H9 (cell line): ENCODE measurements at regions not wholly inside any gene's neighbourhood (a gene's known extent, or its start where the extent isn't known, plus 50 kb on each side); places are given as distances from the start of the nearest gene placed in this dataset.

Experiments
- DNase-seq: peaks from one replicate; pipeline ENCODE4 v3.0.0-alpha.2; 2017
- H2AFZ ChIP-seq: one replicate; pipeline ENCODE4 v1.6.1; 2013; ENCODE audit warnings: mild to moderate bottlenecking, low read length, control low read depth, moderate library complexity
- H2AK5ac ChIP-seq: 2 replicates; pipeline ENCODE4 v1.6.1; 2013; ENCODE audit warnings: low read length, control low read depth, mixed read lengths; ENCODE audit not compliant: insufficient read length
- H2BK120ac ChIP-seq: one replicate; pipeline ENCODE4 v1.6.1; 2013; ENCODE audit warnings: low read depth, mild to moderate bottlenecking, low read length, control low read depth, inconsistent platforms; ENCODE audit not compliant: poor library complexity, severe bottlenecking
- H2BK12ac ChIP-seq: 2 replicates; pipeline ENCODE4 v1.6.1; 2013; ENCODE audit warnings: low read length, control low read depth, mixed read lengths, low read depth; ENCODE audit not compliant: insufficient read length
- H2BK15ac ChIP-seq: 2 replicates; pipeline ENCODE4 v1.6.1; 2013; ENCODE audit warnings: low read depth, low read length, control low read depth
- H2BK20ac ChIP-seq: one replicate; pipeline ENCODE4 v1.6.1; 2013; ENCODE audit warnings: low read depth, mild to moderate bottlenecking, low read length, control low read depth, inconsistent platforms; ENCODE audit not compliant: poor library complexity, severe bottlenecking
- H2BK5ac ChIP-seq: 2 replicates; pipeline ENCODE4 v1.6.1; 2013; ENCODE audit warnings: low read length, control low read depth, mixed read lengths; ENCODE audit not compliant: insufficient read length
- H3K14ac ChIP-seq: 2 replicates; pipeline ENCODE4 v1.6.1; 2013; ENCODE audit warnings: low read length, control low read depth; ENCODE audit not compliant: insufficient read depth
- H3K18ac ChIP-seq: 2 replicates; pipeline ENCODE4 v1.6.1; 2013; ENCODE audit warnings: low read depth, mild to moderate bottlenecking, mixed read lengths, low read length, control low read depth; ENCODE audit not compliant: insufficient read length
- H3K23ac ChIP-seq: 2 replicates; pipeline ENCODE4 v1.6.1; 2013; ENCODE audit warnings: low read length, control low read depth, mixed read lengths, low read depth; ENCODE audit not compliant: insufficient read length
- H3K23me2 ChIP-seq: 2 replicates; pipeline ENCODE4 v1.6.1; 2013; ENCODE audit warnings: low read depth, mild to moderate bottlenecking, mixed read lengths, low read length, control low read depth; ENCODE audit not compliant: insufficient read length, poor library complexity, severe bottlenecking
- H3K27ac ChIP-seq: 2 replicates; pipeline ENCODE4 v1.5.1; 2013; ENCODE audit warnings: low read length, control low read depth, mixed read lengths, low read depth; ENCODE audit not compliant: insufficient read length
- H3K27me3 ChIP-seq: 2 replicates; pipeline ENCODE4 v1.6.1; 2013; ENCODE audit warnings: low read length, control low read depth, inconsistent platforms; ENCODE audit not compliant: insufficient read depth
- H3K4ac ChIP-seq: 2 replicates; pipeline ENCODE4 v1.6.1; 2013; ENCODE audit warnings: low read depth, mild to moderate bottlenecking, control low read depth, inconsistent platforms, low read length, moderate library complexity
- H3K4me1 ChIP-seq: 2 replicates; pipeline ENCODE4 v1.6.1; 2013; ENCODE audit warnings: low read length, control low read depth, inconsistent platforms; ENCODE audit not compliant: insufficient read depth
- H3K4me2 ChIP-seq: 2 replicates; pipeline ENCODE4 v1.6.1; 2013; ENCODE audit warnings: low read length, control low read depth, mixed read lengths; ENCODE audit not compliant: insufficient read length, insufficient read depth
- H3K56ac ChIP-seq: 2 replicates; pipeline ENCODE4 v1.6.1; 2013; ENCODE audit warnings: low read depth, mild to moderate bottlenecking, mixed read lengths, low read length, control low read depth; ENCODE audit not compliant: insufficient read length
- H3K79me1 ChIP-seq: 2 replicates; pipeline ENCODE4 v1.6.1; 2013; ENCODE audit warnings: low read depth, mild to moderate bottlenecking, moderate library complexity, low read length, control low read depth, inconsistent platforms; ENCODE audit not compliant: insufficient read depth, poor library complexity, severe bottlenecking
- H3K79me2 ChIP-seq: 2 replicates; pipeline ENCODE4 v1.6.1; 2013; ENCODE audit warnings: low read length, control low read depth, inconsistent platforms; ENCODE audit not compliant: insufficient read depth
- H3K9ac ChIP-seq: 2 replicates; pipeline ENCODE4 v1.6.1; 2013; ENCODE audit warnings: low read length, control low read depth, mixed read lengths; ENCODE audit not compliant: insufficient read length; ENCODE audit errors: extremely low read depth
- H3K9me3 ChIP-seq: one replicate; pipeline ENCODE4 v1.6.1; 2013; ENCODE audit warnings: low read depth, low read length, inconsistent platforms; ENCODE audit not compliant: control insufficient read depth
- H3T11ph ChIP-seq: one replicate; pipeline ENCODE4 v1.6.1; 2013; ENCODE audit warnings: mild to moderate bottlenecking, low read length, control low read depth, inconsistent platforms
- H4K20me1 ChIP-seq: one replicate; pipeline ENCODE4 v1.6.1; 2013; ENCODE audit not compliant: control insufficient read depth, insufficient read length, insufficient read depth
- H4K5ac ChIP-seq: 2 replicates; pipeline ENCODE4 v1.6.1; 2013; ENCODE audit warnings: low read depth, mild to moderate bottlenecking, mixed read lengths, low read length, control low read depth; ENCODE audit not compliant: insufficient read length
- H4K8ac ChIP-seq: replicated peaks from 2 replicates; pipeline ENCODE4 v1.6.1; 2013; ENCODE audit warnings: low read length, control low read depth, mixed read lengths, low read depth; ENCODE audit not compliant: insufficient read length
- H4K91ac ChIP-seq: 2 replicates; pipeline ENCODE4 v1.6.1; 2013; ENCODE audit warnings: low read depth, mild to moderate bottlenecking, moderate library complexity, mixed read lengths, low read length, control low read depth; ENCODE audit not compliant: insufficient read length
- H3K27ac Mint-ChIP-seq, 3 experiments: 2 replicates in 2 of 3; 3 replicates in 1 of 3; pipeline ENCODE4 v1.8.0; 2020 to 2021; ENCODE audit warnings: mixed read lengths in 3 of 3, mild to moderate bottlenecking in 1 of 3, moderate library complexity in 1 of 3
- H3K27me3 Mint-ChIP-seq: 2 replicates; pipeline ENCODE4 v1.8.0; 2021; ENCODE audit warnings: low read depth, mild to moderate bottlenecking, moderate library complexity, mixed read lengths
- H3K36me3 Mint-ChIP-seq, 3 experiments: 2 replicates in 2 of 3; 3 replicates in 1 of 3; pipeline ENCODE4 v1.8.0; 2020 to 2021; ENCODE audit warnings: low read depth in 3 of 3, mixed read lengths in 3 of 3; ENCODE audit not compliant: insufficient read depth in 1 of 3
- H3K4me1 Mint-ChIP-seq, 2 experiments: 2 replicates each; pipeline ENCODE4 v1.8.0; 2020; ENCODE audit warnings: mixed read lengths in 2 of 2
- H3K4me3 Mint-ChIP-seq, 2 experiments: 2 replicates in 1 of 2; 3 replicates in 1 of 2; pipeline ENCODE4 v1.8.0; 2020 to 2021; ENCODE audit warnings: mild to moderate bottlenecking in 2 of 2, mixed read lengths in 2 of 2, moderate library complexity in 1 of 2
- H3K9me3 Mint-ChIP-seq, 2 experiments: 2 replicates in 1 of 2; 3 replicates in 1 of 2; pipeline ENCODE4 v1.8.0; 2020; ENCODE audit warnings: mild to moderate bottlenecking in 2 of 2, mixed read lengths in 2 of 2, moderate library complexity in 1 of 2
- CTCF ChIP-seq: fragments of 200-600 bp; sonication (generic); conservative IDR thresholded peaks from 3 replicates; pipeline ENCODE4 v1.8.0; 2021; ENCODE audit warnings: antibody characterized with exemption, mild to moderate bottlenecking
- WGBS: extraction: QIAGEN DNeasy Blood & Tissue Kit; methylation state at CpG from one replicate; pipeline ENCODE4 v1.1.7; 2013; ENCODE audit warnings: missing lambda C conversion rate, low lambda C conversion rate, mixed read lengths; ENCODE audit not compliant: insufficient read length; ENCODE audit errors: extremely low coverage; 5-methylcytosine and 5-hydroxymethylcytosine counted together

- Histone ChIP-seq H3K23ac (no peak overlapping the region), H3K9ac (no peak overlapping the region), H4K5ac (no peak overlapping the region), H3T11ph (no peak overlapping the region), H3K79me1 (no peaks in the 10 kb centered on the region), H3K14ac (no peak overlapping the region), H4K8ac (no peak overlapping the region), H2BK5ac (no peak overlapping the region), H2AK5ac (no peak overlapping the region), H3K56ac (no peak overlapping the region), H2BK20ac (no peak overlapping the region), H3K79me2 (no peaks in the 10 kb centered on the region), H3K4ac (no peak overlapping the region), H3K9me3 (no peaks in the 10 kb centered on the region), H3K4me2 (no peak overlapping the region), H2BK15ac (no peak overlapping the region), H2BK120ac (no peak overlapping the region), H3K4me1 (no peaks in the 10 kb centered on the region), H3K18ac (no peak overlapping the region), H2AFZ (no peak overlapping the region), H4K20me1 (no peaks in the 10 kb centered on the region), H3K27ac (no peak overlapping the region), H2BK12ac (no peak overlapping the region), H3K27me3 (no peaks in the 10 kb centered on the region), H4K91ac (no peak overlapping the region), H3K23me2 (no peaks in the 10 kb centered on the region)
- WGBS: no CpG with 5 or more reads among the region's 2 CpGs
- TF ChIP-seq CTCF: no peak
- Mint-ChIP-seq H3K4me3 (no peak overlapping the region), H3K4me1 (no peaks in the 10 kb centered on the region), H3K9me3 (no peaks in the 10 kb centered on the region; a peak in 1 of 5 replicates), H3K27ac (no peak overlapping the region), H3K27me3 (no peaks in the 10 kb centered on the region; the same call in none of the 2 replicates), H3K36me3 (no peaks in the 10 kb centered on the region)
- DNase-seq: no peak
Measured at GRCh38 chr12:105576261-105576660, 245.8 kb downstream of the C12orf75 start.
